ENCODE measurements at regions not wholly inside any gene's neighbourhood (a gene's known extent, or its start where the extent isn't known, plus 50 kb on each side); places are given as distances from the start of the nearest gene placed in this dataset.
"Not testable (repeated sequence)": the region's sequence is repeated elsewhere in the genome, so short reads cannot be mapped to it uniquely, and the experiment has no call there.

- no peaks in the 10 kb centered on the region for H3K27me3 ChIP-seq (ENCODE audit: low read depth, low read length)
- no peaks in the 10 kb centered on the region for H3K9me3 ChIP-seq (ENCODE audit: insufficient read depth, low read length)
- no peak overlapping the region for H2AFZ ChIP-seq (ENCODE audit: low read depth, low read length)
- H3K4me1 ChIP-seq (ENCODE audit: low read length), result peaks cover 28% of the 10 kb centered on the region
- no peak overlapping the region for H3K4me3 ChIP-seq (ENCODE audit: low read length)
- H3K9ac ChIP-seq (ENCODE audit: low read length), result no peak overlapping the region
- no peak overlapping the region for H3K27ac ChIP-seq (ENCODE audit: low read length)
- TF ChIP-seq CTCF (IDR thresholded peaks at IDR 0.05; ENCODE audit: low read depth, low read length) (no peak), EZH2phosphoT487 (IDR thresholded peaks at IDR 0.05; ENCODE audit: low read depth) (no peak)
- H3K4me2 ChIP-seq (ENCODE audit: low read length), result no peak overlapping the region
- H3K36me3 ChIP-seq (replicated peaks; ENCODE audit: low read depth, low read length), result no peaks in the 10 kb centered on the region
- H4K20me1 ChIP-seq (ENCODE audit: insufficient read depth, low read length), result no peaks in the 10 kb centered on the region
- no peaks in the 10 kb centered on the region for H3K79me2 ChIP-seq (ENCODE audit: low read length)
These were observed 265.0 kb downstream of the KCNJ3 start for GRCh38 chr2:154963511-154963910.

- Histone ChIP-seq H4K20me1 (ENCODE audit: insufficient read depth, low read length) (no peaks in the 10 kb centered on the region), H2AFZ (ENCODE audit: low read depth, low read length) (no peak overlapping the region), H3K4me3 (ENCODE audit: low read length) (peak overlapping the region; percentile 34), H3K27ac (ENCODE audit: low read length) (no peak overlapping the region), H3K4me2 (ENCODE audit: low read length) (peak overlapping the region; percentile 59), H3K9ac (ENCODE audit: low read length) (no peak overlapping the region), H3K9me3 (ENCODE audit: insufficient read depth, low read length) (no peaks in the 10 kb centered on the region), H3K79me2 (ENCODE audit: low read length) (no peaks in the 10 kb centered on the region), H3K36me3 (replicated peaks; ENCODE audit: low read depth, low read length) (no peaks in the 10 kb centered on the region), H3K4me1 (ENCODE audit: low read length) (peaks cover 28% of the 10 kb centered on the region), H3K27me3 (ENCODE audit: low read depth, low read length) (no peaks in the 10 kb centered on the region)
- TF ChIP-seq CTCF (IDR thresholded peaks at IDR 0.05; ENCODE audit: low read depth, low read length) (no peak), EZH2phosphoT487 (IDR thresholded peaks at IDR 0.05; ENCODE audit: low read depth) (no peak)
These were observed 263.2 kb downstream of the KCNJ3 start for GRCh38 chr2:154961676-154962075.

- no peak overlapping the region for H2AFZ ChIP-seq (ENCODE audit: low read depth, low read length)
- peak overlapping the region; percentile 18 for H3K27ac ChIP-seq (ENCODE audit: low read length)
- H3K9me3 ChIP-seq (ENCODE audit: insufficient read depth, low read length), result no peaks in the 10 kb centered on the region
- no peaks in the 10 kb centered on the region for H3K27me3 ChIP-seq (ENCODE audit: low read depth, low read length)
- no peaks in the 10 kb centered on the region for H3K79me2 ChIP-seq (ENCODE audit: low read length)
- H3K4me2 ChIP-seq (ENCODE audit: low read length), result peak overlapping the region; percentile 59
- H3K4me3 ChIP-seq (ENCODE audit: low read length), result peak overlapping the region; percentile 34
- no peak overlapping the region for H3K9ac ChIP-seq (ENCODE audit: low read length)
- peaks cover 27% of the 10 kb centered on the region for H3K4me1 ChIP-seq (ENCODE audit: low read length)
- no peaks in the 10 kb centered on the region for H4K20me1 ChIP-seq (ENCODE audit: insufficient read depth, low read length)
- H3K36me3 ChIP-seq (replicated peaks; ENCODE audit: low read depth, low read length), result no peaks in the 10 kb centered on the region
- no peak for TF ChIP-seq EZH2phosphoT487 (IDR thresholded peaks at IDR 0.05; ENCODE audit: low read depth)
- no peak for TF ChIP-seq CTCF (IDR thresholded peaks at IDR 0.05; ENCODE audit: low read depth, low read length)
These were observed 262.5 kb downstream of the KCNJ3 start for GRCh38 chr2:154960802-154961583.

- H3K79me2 ChIP-seq (ENCODE audit: low read length), result no peaks in the 10 kb centered on the region
These were observed 254.0 kb downstream of the KCNJ3 start for GRCh38 chr2:154952346-154952980.

GRCh38 chr2:154947416-154947815 is 248.9 kb downstream of the KCNJ3 start:
- H3K27ac ChIP-seq (ENCODE audit: low read length); H3K79me2 ChIP-seq (ENCODE audit: low read length); H3K4me2 ChIP-seq (ENCODE audit: low read length); H3K36me3 ChIP-seq (replicated peaks; ENCODE audit: low read depth, low read length); H3K4me1 ChIP-seq (ENCODE audit: low read length); H4K20me1 ChIP-seq (ENCODE audit: insufficient read depth, low read length); H3K4me3 ChIP-seq (ENCODE audit: low read length); H3K9ac ChIP-seq (ENCODE audit: low read length); H3K9me3 ChIP-seq (ENCODE audit: insufficient read depth, low read length); H3K27me3 ChIP-seq (ENCODE audit: low read depth, low read length); H2AFZ ChIP-seq (ENCODE audit: low read depth, low read length): not testable (repeated sequence)

More at GRCh38 chr2:154952346-154952980, 254.0 kb downstream of the KCNJ3 start:
- TF ChIP-seq CTCF (IDR thresholded peaks at IDR 0.05; ENCODE audit: low read depth, low read length), result no peak
- TF ChIP-seq EZH2phosphoT487 (IDR thresholded peaks at IDR 0.05; ENCODE audit: low read depth), result no peak
- Histone ChIP-seq H2AFZ (ENCODE audit: low read depth, low read length) (no peak overlapping the region), H3K4me1 (ENCODE audit: low read length) (no peaks in the 10 kb centered on the region), H4K20me1 (ENCODE audit: insufficient read depth, low read length) (no peaks in the 10 kb centered on the region), H3K36me3 (replicated peaks; ENCODE audit: low read depth, low read length) (no peaks in the 10 kb centered on the region), H3K9me3 (ENCODE audit: insufficient read depth, low read length) (no peaks in the 10 kb centered on the region), H3K27me3 (ENCODE audit: low read depth, low read length) (no peaks in the 10 kb centered on the region), H3K4me3 (ENCODE audit: low read length) (no peak overlapping the region), H3K9ac (ENCODE audit: low read length) (no peak overlapping the region), H3K4me2 (ENCODE audit: low read length) (no peak overlapping the region), H3K27ac (ENCODE audit: low read length) (no peak overlapping the region)
